ENCODE measurements at regions not wholly inside any gene's neighbourhood (a gene's known extent, or its start where the extent isn't known, plus 50 kb on each side); places are given as distances from the start of the nearest gene placed in this dataset.

GRCh38 chr11:116171271-116172140 lies 601.3 kb downstream of the BUD13 start:
- DNase-seq, result peak; percentile 38

- DNase-seq, result peak; percentile 54
These were observed 602.2 kb downstream of the BUD13 start for GRCh38 chr11:116170526-116171120.

- DNase-seq, result peak; percentile 21
These were observed 603.0 kb downstream of the BUD13 start for GRCh38 chr11:116169776-116170175.

GRCh38 chr11:116168459-116168787 lies 604.4 kb downstream of the BUD13 start:
- DNase-seq, result peak; percentile 25

GRCh38 chr11:116167706-116168458 lies 604.9 kb downstream of the BUD13 start:
- DNase-seq, result no peak

GRCh38 chr11:116166573-116167465 lies 606.0 kb downstream of the BUD13 start:
- peak; percentile 15 for DNase-seq

- peak; percentile 52 for DNase-seq
These were observed 607.9 kb downstream of the BUD13 start for GRCh38 chr11:116164843-116165242.

GRCh38 chr11:116162886-116163230 lies 609.9 kb downstream of the BUD13 start:
- DNase-seq, result peak; percentile 59

GRCh38 chr11:116162086-116162885 lies 610.5 kb downstream of the BUD13 start:
- no peak for DNase-seq

- no peak for DNase-seq
These were observed 624.1 kb downstream of the BUD13 start for GRCh38 chr11:116148645-116149044.

- peak; percentile 51 for DNase-seq
These were observed 624.7 kb downstream of the BUD13 start for GRCh38 chr11:116148056-116148455.

GRCh38 chr11:116145187-116145865 lies 627.5 kb downstream of the BUD13 start:
- DNase-seq, result no peak

- DNase-seq, result peak; percentile 71
These were observed 628.3 kb downstream of the BUD13 start for GRCh38 chr11:116144387-116144958.

- no peak for DNase-seq
These were observed 634.1 kb upstream of the CADM1 start for GRCh38 chr11:116138280-116138679.

GRCh38 chr11:116137753-116138152 lies 633.5 kb upstream of the CADM1 start:
- no peak for DNase-seq

GRCh38 chr11:116136987-116137674 lies 632.9 kb upstream of the CADM1 start:
- DNase-seq, result no peak

GRCh38 chr11:116135891-116136290 lies 631.7 kb upstream of the CADM1 start:
- DNase-seq, result no peak

GRCh38 chr11:116134450-116134849 lies 630.2 kb upstream of the CADM1 start:
- peak; percentile 55 for DNase-seq

GRCh38 chr11:116132273-116132978 lies 628.2 kb upstream of the CADM1 start:
- no peak for DNase-seq

- no peak for DNase-seq
These were observed 625.9 kb upstream of the CADM1 start for GRCh38 chr11:116130122-116130521.
